OCI-LY1 (cell line): ENCODE measurements at regions not wholly inside any gene's neighbourhood (a gene's known extent, or its start where the extent isn't known, plus 50 kb on each side); places are given as distances from the start of the nearest gene placed in this dataset.

Experiments used
- H2AFZ ChIP-seq: fragments of 200-600 bp; sonication (generic), shearing (Covaris generic); 2 replicates; pipeline ENCODE4 v1.6.0; 2014; ENCODE audit warnings: antibody characterized with exemption, mild to moderate bottlenecking, low read length
- H3F3A ChIP-seq: fragments of 200-600 bp; sonication (generic), shearing (Covaris generic); 2 replicates; pipeline ENCODE4 v1.6.0; 2014; ENCODE audit warnings: mild to moderate bottlenecking, antibody characterized with exemption, low read length, moderate library complexity; ENCODE audit not compliant: insufficient read depth
- H3K27ac ChIP-seq: fragments of 200-600 bp; sonication (generic); 2 replicates; pipeline ENCODE4 v1.5.1; 2014; ENCODE audit warnings: low read length, mixed run types, mild to moderate bottlenecking, low read depth; ENCODE audit not compliant: poor library complexity, severe bottlenecking
- H3K27me3 ChIP-seq: fragments of 200-600 bp; sonication (generic); 2 replicates; pipeline ENCODE4 v1.6.0; 2014; ENCODE audit warnings: antibody characterized with exemption, mild to moderate bottlenecking, low read length, moderate library complexity; ENCODE audit not compliant: insufficient read depth
- H3K36me3 ChIP-seq: fragments of 200-600 bp; sonication (generic); 2 replicates; pipeline ENCODE4 v1.6.1; 2014; ENCODE audit warnings: mild to moderate bottlenecking, antibody characterized with exemption, low read length, moderate library complexity, mixed read lengths; ENCODE audit not compliant: insufficient read depth
- H3K4me1 ChIP-seq: fragments of 200-600 bp; sonication (generic); 2 replicates; pipeline ENCODE4 v1.5.1; 2014; ENCODE audit warnings: mild to moderate bottlenecking, low read length, moderate library complexity; ENCODE audit not compliant: insufficient read depth, severe bottlenecking
- H3K4me2 ChIP-seq: fragments of 200-600 bp; sonication (generic), shearing (Covaris generic); 2 replicates; pipeline ENCODE4 v1.6.1; 2014; ENCODE audit warnings: low read length
- H3K4me3 ChIP-seq: fragments of 200-600 bp; sonication (generic); 2 replicates; pipeline ENCODE4 v1.5.1; 2014; ENCODE audit warnings: low read length, low read depth, mild to moderate bottlenecking, mixed read lengths; ENCODE audit not compliant: poor library complexity, severe bottlenecking
- H3K79me2 ChIP-seq: fragments of 200-600 bp; shearing (Covaris generic); 2 replicates; pipeline ENCODE4 v1.6.1; 2016; ENCODE audit warnings: mixed run types, low read length, mixed read lengths; ENCODE audit not compliant: insufficient read depth
- H3K9ac ChIP-seq: fragments of 200-600 bp; sonication (generic), shearing (Covaris generic); 2 replicates; pipeline ENCODE4 v1.6.1; 2014; ENCODE audit warnings: mild to moderate bottlenecking, low read length, mixed read lengths
- H3K9me2 ChIP-seq: fragments of 200-600 bp; sonication (generic), shearing (Covaris generic); 2 replicates; pipeline ENCODE4 v1.6.1; 2014; ENCODE audit warnings: low read depth, mild to moderate bottlenecking, low read length, mixed read lengths
- H3K9me3 ChIP-seq: fragments of 200-600 bp; shearing (Covaris generic); 2 replicates; pipeline ENCODE4 v1.6.1; 2014; ENCODE audit warnings: low read length, mixed read lengths
- H4K20me1 ChIP-seq: fragments of 200-600 bp; sonication (generic), shearing (Covaris generic); 2 replicates; pipeline ENCODE4 v1.6.0; 2016; ENCODE audit warnings: mild to moderate bottlenecking, low read length; ENCODE audit not compliant: insufficient read depth
- CTCF ChIP-seq: fragments of 200-600 bp; sonication (generic), shearing (Covaris generic); IDR thresholded peaks from 2 replicates; pipeline ENCODE4 v1.5.1; 2017; ENCODE audit warnings: mild to moderate bottlenecking, antibody characterized with exemption, low read length, moderate library complexity, mixed read lengths
- EZH2 ChIP-seq: fragments of 200-600 bp; sonication (generic), shearing (Covaris generic); IDR thresholded peaks from 2 replicates; pipeline ENCODE4 v1.8.0; 2017; ENCODE audit warnings: borderline replicate concordance, mixed run types, mild to moderate bottlenecking, antibody characterized with exemption, low read length, moderate library complexity, mixed read lengths

GRCh38 chr2:185374878-185375277 is 363.7 kb upstream of the FSIP2 start:
- Histone ChIP-seq H3K27ac (no peak overlapping the region), H3K27me3 (no peaks in the 10 kb centered on the region), H3F3A (no peaks in the 10 kb centered on the region), H3K9me2 (no peaks in the 10 kb centered on the region), H3K4me2 (no peak overlapping the region), H3K9ac (no peak overlapping the region), H4K20me1 (no peaks in the 10 kb centered on the region), H3K9me3 (no peaks in the 10 kb centered on the region), H3K79me2 (no peaks in the 10 kb centered on the region), H3K4me1 (no peaks in the 10 kb centered on the region), H3K4me3 (no peak overlapping the region), H3K36me3 (no peaks in the 10 kb centered on the region), H2AFZ (no peak overlapping the region)
- no peak for TF ChIP-seq CTCF
- no peak for TF ChIP-seq EZH2

GRCh38 chr2:185375731-185376130 is 362.9 kb upstream of the FSIP2 start:
- Histone ChIP-seq H3K9me2 (no peaks in the 10 kb centered on the region), H3F3A (no peaks in the 10 kb centered on the region), H3K9me3 (no peaks in the 10 kb centered on the region), H3K79me2 (no peaks in the 10 kb centered on the region), H3K4me2 (no peak overlapping the region), H3K36me3 (no peaks in the 10 kb centered on the region), H3K4me1 (no peaks in the 10 kb centered on the region), H3K9ac (no peak overlapping the region), H3K27ac (no peak overlapping the region), H2AFZ (no peak overlapping the region), H4K20me1 (no peaks in the 10 kb centered on the region), H3K4me3 (no peak overlapping the region), H3K27me3 (no peaks in the 10 kb centered on the region)
- TF ChIP-seq CTCF (no peak), EZH2 (no peak)

GRCh38 chr2:185381631-185382030 is 357.0 kb upstream of the FSIP2 start:
- no peaks in the 10 kb centered on the region for H3K4me1 ChIP-seq
- H3K4me2 ChIP-seq = no peak overlapping the region
- no peak overlapping the region for H3K4me3 ChIP-seq
- no peaks in the 10 kb centered on the region for H3K9me2 ChIP-seq
- TF ChIP-seq CTCF = no peak
- TF ChIP-seq EZH2 = no peak
- no peak overlapping the region for H3K9ac ChIP-seq
- no peaks in the 10 kb centered on the region for H4K20me1 ChIP-seq
- H3F3A ChIP-seq = no peaks in the 10 kb centered on the region
- H3K27ac ChIP-seq = no peak overlapping the region
- H3K27me3 ChIP-seq = no peaks in the 10 kb centered on the region
- no peaks in the 10 kb centered on the region for H3K79me2 ChIP-seq
- no peaks in the 10 kb centered on the region for H3K36me3 ChIP-seq
- no peaks in the 10 kb centered on the region for H3K9me3 ChIP-seq
- no peak overlapping the region for H2AFZ ChIP-seq
